Naive thymus-derived CD4-positive, alpha-beta T cell (primary cell): ENCODE measurements at regions not wholly inside any gene's neighbourhood (a gene's known extent, or its start where the extent isn't known, plus 50 kb on each side); places are given as distances from the start of the nearest gene placed in this dataset.
"Not testable (repeated sequence)": the region's sequence is repeated elsewhere in the genome, so short reads cannot be mapped to it uniquely, and the experiment has no call there.

Source experiments
- ATAC-seq: fragments of 150-1000 bp; cut with Tn5 transposase; 2 replicates; pipeline ENCODE4 v1.10.0; 2021; ENCODE audit warnings: mild to moderate bottlenecking, moderate library complexity
- CTCF ChIA-PET: fragments of 350-600 bp; sonication (Branson Sonifier 250); formaldehyde crosslinking; loops from one replicate; lab custom pipeline; 2021; ENCODE audit warnings: antibody characterized with exemption; lab: Charles Lee
- POLR2A ChIA-PET: fragments of 350-600 bp; sonication (Branson Sonifier 250); formaldehyde crosslinking; loops from one replicate; lab custom pipeline; 2021; ENCODE audit warnings: antibody characterized with exemption, inconsistent platforms; lab: Charles Lee
- DNase-seq, 9 donors: peaks; one replicate each; pipeline versions ENCODE4 v3.0.0 to v3.0.0-alpha.2; 2020 to 2022; ENCODE audit warnings: mixed read lengths in 1 of 9
- H3K27ac ChIP-seq: one replicate; pipeline ENCODE4 v1.7.0; 2013; ENCODE audit warnings: mild to moderate bottlenecking, low read depth, low read length, moderate library complexity
- H3K27me3 ChIP-seq, 2 donors: one replicate each; pipeline ENCODE4 v1.7.0; 2013; ENCODE audit warnings: low read length in 2 of 2, mild to moderate bottlenecking in 2 of 2, moderate library complexity in 2 of 2; ENCODE audit not compliant: control insufficient read depth in 2 of 2, insufficient read depth in 2 of 2
- H3K36me3 ChIP-seq, 3 experiments: 1 replicate in 2 of 3; 2 replicates in 1 of 3; pipeline ENCODE4 v1.7.0; 2013; ENCODE audit warnings: low read length in 3 of 3, mild to moderate bottlenecking in 3 of 3, moderate library complexity in 1 of 3; ENCODE audit not compliant: insufficient read depth in 3 of 3, control insufficient read depth in 2 of 3
- H3K4me1 ChIP-seq, 2 donors: one replicate each; pipeline ENCODE4 v1.7.0; 2013; ENCODE audit warnings: low read length in 2 of 2, mild to moderate bottlenecking in 2 of 2, moderate library complexity in 1 of 2; ENCODE audit not compliant: control insufficient read depth in 2 of 2, insufficient read depth in 2 of 2
- H3K4me3 ChIP-seq: 2 replicates; pipeline ENCODE4 v1.7.0; 2013; ENCODE audit warnings: mild to moderate bottlenecking, low read length
- H3K9me3 ChIP-seq, 3 experiments: 1 replicate in 2 of 3; 2 replicates in 1 of 3; pipeline ENCODE4 v1.7.0; 2013; ENCODE audit warnings: low read length in 3 of 3; ENCODE audit not compliant: control insufficient read depth in 2 of 3
- H3K27ac Mint-ChIP-seq, 9 donors: one replicate each; pipeline ENCODE4 v1.8.0; 2020 to 2022; ENCODE audit warnings: mixed read lengths in 9 of 9, mild to moderate bottlenecking in 8 of 9, moderate library complexity in 5 of 9, inconsistent platforms in 2 of 9
- H3K27me3 Mint-ChIP-seq, 5 donors: one replicate each; pipeline ENCODE4 v1.8.0; 2021 to 2022; ENCODE audit warnings: mixed read lengths in 5 of 5, mild to moderate bottlenecking in 1 of 5
- H3K36me3 Mint-ChIP-seq, 5 donors: one replicate each; pipeline ENCODE4 v1.8.0; 2020 to 2022; ENCODE audit warnings: mixed read lengths in 5 of 5, mild to moderate bottlenecking in 3 of 5, inconsistent platforms in 1 of 5
- H3K4me1 Mint-ChIP-seq, 7 donors: one replicate each; pipeline ENCODE4 v1.8.0; 2020 to 2022; ENCODE audit warnings: mixed read lengths in 7 of 7, mild to moderate bottlenecking in 3 of 7, inconsistent platforms in 1 of 7
- H3K4me3 Mint-ChIP-seq, 10 donors: one replicate each; pipeline ENCODE4 v1.8.0; 2020 to 2022; ENCODE audit warnings: mild to moderate bottlenecking in 10 of 10, mixed read lengths in 10 of 10, moderate library complexity in 6 of 10, inconsistent platforms in 2 of 10
- H3K9me3 Mint-ChIP-seq, 11 donors: one replicate each; pipeline ENCODE4 v1.8.0; 2020 to 2022; ENCODE audit warnings: mixed read lengths in 11 of 11, mild to moderate bottlenecking in 4 of 11, inconsistent platforms in 1 of 11, moderate library complexity in 1 of 11
- intact Hi-C, 2 donors: fragments of 100-400 bp; cut with micrococcal nuclease; formaldehyde crosslinking; loops; one replicate each; pipeline ENCODE4 v1.15.1; 2023

DNA sequence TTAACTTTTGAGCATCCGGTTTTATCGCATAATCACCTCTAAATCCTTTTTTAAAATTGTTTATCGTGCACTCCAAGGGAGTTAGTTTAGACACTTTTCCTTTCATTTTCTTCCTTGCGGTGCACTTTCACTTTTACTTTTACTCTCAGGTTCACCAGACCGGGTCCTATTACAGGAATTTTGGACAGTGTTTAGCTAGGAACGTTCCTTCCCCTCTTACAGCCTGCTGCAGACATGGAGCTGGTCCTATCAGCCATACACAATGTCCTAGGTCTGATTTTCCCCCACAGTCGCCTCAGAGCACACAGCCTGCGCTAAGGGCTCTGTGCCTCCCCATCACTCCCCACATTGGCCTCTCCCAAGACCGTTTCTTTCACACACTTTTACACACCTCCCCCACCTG is 103.9 kb downstream of the ALG10 start:
- intact Hi-C loops = loop anchor here in 1 of 2 donors (1.0 kb wide), 1 partner anchor 104 kb away; the partner anchor contains the start of gene ALG10
- DNase-seq (peak in 2 of 9 donors; percentile 6 to 16), ATAC-seq (no peak)
- Histone ChIP-seq H3K4me1 (peaks cover 0 to 5% of the 10 kb centered on the region in 2 donors), H3K9me3 (no peaks in the 10 kb centered on the region), H3K27me3 (no peaks in the 10 kb centered on the region), H3K27ac (no peak overlapping the region), H3K36me3 (no peaks in the 10 kb centered on the region), H3K4me3 (peak overlapping the region; percentile 26)
- H3K4me3 Mint-ChIP-seq = peak overlapping the region; percentile 59 to 85 (median 70)
- ChIA-PET CTCF (interaction anchor here (0.7 kb wide), 1 partner anchor 97 kb away, joined by 3 read pairs; no protein-coding TSS in a partner anchor), POLR2A (no interaction called here)
- peaks cover 16 to 45% (median 23%) of the 10 kb centered on the region in 5 donors for H3K27me3 Mint-ChIP-seq
- peaks cover 8 to 16% (median 10%) of the 10 kb centered on the region in 7 donors for H3K4me1 Mint-ChIP-seq
- peaks cover 0 to 9% (median 0%) of the 10 kb centered on the region in 5 donors for H3K36me3 Mint-ChIP-seq
- H3K27ac Mint-ChIP-seq = peak overlapping the region in 7 of 9 donors; percentile 24 to 88 (median 75)
- peaks cover 0 to 7% (median 0%) of the 10 kb centered on the region in 11 donors for H3K9me3 Mint-ChIP-seq

DNA sequence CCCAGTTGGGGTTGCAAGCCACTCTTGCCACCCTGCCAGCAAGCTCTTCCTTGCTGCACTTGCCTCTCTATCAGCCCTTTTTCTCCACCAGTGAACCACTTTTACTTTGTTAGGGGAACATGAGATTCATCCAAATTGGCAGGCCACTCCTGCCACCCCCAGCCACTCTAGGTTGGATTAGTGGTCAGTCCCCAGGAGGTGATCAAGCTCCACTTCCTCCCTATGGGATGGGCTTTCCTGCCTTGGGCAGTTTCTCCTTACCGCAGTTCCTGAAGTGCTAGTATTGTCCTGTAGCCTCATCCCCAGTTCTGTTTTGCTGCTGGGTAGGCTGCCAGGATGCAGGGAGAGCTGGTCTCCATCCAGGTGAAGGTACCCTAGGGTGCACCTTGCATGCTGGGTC is 104.5 kb downstream of the ALG10 start:
- CTCF ChIA-PET = interaction anchor here (0.7 kb wide), 1 partner anchor 97 kb away, joined by 3 read pairs; no protein-coding TSS in a partner anchor
- intact Hi-C loops = loop anchor here in 1 of 2 donors (1.0 kb wide), 1 partner anchor 105 kb away; the partner anchor contains the start of gene ALG10
- no peak overlapping the region for H3K4me3 ChIP-seq

DNA sequence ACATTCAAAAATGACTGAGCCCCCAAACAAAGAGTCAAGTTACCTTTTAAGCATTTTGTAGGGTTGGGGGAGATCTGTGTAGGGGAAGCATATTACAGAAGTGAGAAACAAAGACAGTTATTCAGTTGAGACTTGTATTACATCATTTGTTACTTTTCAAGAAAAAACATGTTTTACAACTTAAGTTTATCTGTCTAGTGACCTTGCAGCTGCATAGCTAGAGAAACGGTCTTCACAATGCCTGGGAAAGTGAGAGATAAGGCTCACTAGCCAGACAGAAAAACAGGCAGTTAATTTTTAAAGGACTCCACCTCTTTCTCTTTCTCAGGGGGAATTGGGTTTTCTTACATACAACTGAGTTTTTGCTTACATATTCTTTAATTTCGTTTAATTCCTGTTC is 105.1 kb downstream of the ALG10 start:
- CTCF ChIA-PET, H3K27ac ChIP-seq, POLR2A ChIA-PET, H3K36me3 ChIP-seq, H3K4me3 Mint-ChIP-seq, H3K27ac Mint-ChIP-seq, H3K4me1 ChIP-seq, H3K4me3 ChIP-seq, H3K9me3 Mint-ChIP-seq, H3K27me3 ChIP-seq, H3K9me3 ChIP-seq, intact Hi-C loops, DNase-seq, ATAC-seq, H3K36me3 Mint-ChIP-seq: not testable (repeated sequence)
- Mint-ChIP-seq H3K4me1 (peaks cover 8 to 16% (median 10%) of the 10 kb centered on the region in 7 donors), H3K27me3 (peaks cover 16 to 50% (median 27%) of the 10 kb centered on the region in 5 donors)

More for the DNA sequence above, 104.5 kb downstream of the ALG10 start:
- H3K27ac ChIP-seq = no peak overlapping the region
- H3K36me3 ChIP-seq = no peaks in the 10 kb centered on the region
- POLR2A ChIA-PET = no interaction called here
- peak overlapping the region; percentile 59 to 85 (median 70) for H3K4me3 Mint-ChIP-seq
- H3K27ac Mint-ChIP-seq = peak overlapping the region in 6 of 9 donors; percentile 24 to 88 (median 73)
- peaks cover 16 to 48% (median 26%) of the 10 kb centered on the region in 5 donors for H3K27me3 Mint-ChIP-seq
- H3K4me1 ChIP-seq = peaks cover 0 to 5% of the 10 kb centered on the region in 2 donors
- peaks cover 0 to 9% (median 0%) of the 10 kb centered on the region in 5 donors for H3K36me3 Mint-ChIP-seq
- no peak for ATAC-seq
- H3K9me3 Mint-ChIP-seq = peaks cover 0 to 7% (median 0%) of the 10 kb centered on the region in 11 donors
- no peaks in the 10 kb centered on the region for H3K9me3 ChIP-seq
- no peak for DNase-seq
- peaks cover 8 to 16% (median 10%) of the 10 kb centered on the region in 7 donors for H3K4me1 Mint-ChIP-seq
- H3K27me3 ChIP-seq = no peaks in the 10 kb centered on the region

DNA sequence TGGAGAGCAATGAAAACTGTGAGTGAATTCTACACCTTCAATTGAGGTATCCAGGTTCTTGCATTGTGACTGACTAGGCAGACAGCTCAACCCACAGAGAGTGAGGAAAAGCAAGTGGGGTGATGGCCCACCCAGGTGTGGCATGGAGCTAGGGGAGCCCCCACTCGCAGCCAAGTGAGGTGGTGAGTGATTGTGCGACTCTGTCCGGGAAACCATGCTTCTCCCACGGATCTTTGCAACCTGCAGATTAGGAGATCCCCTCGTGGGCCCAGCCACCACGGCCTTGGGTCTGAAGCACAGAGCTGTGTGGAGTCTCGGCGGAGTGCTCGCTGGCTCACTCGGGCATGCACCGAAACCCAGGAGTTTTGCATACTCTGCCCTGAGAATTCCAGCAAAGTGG is 120.1 kb downstream of the ALG10 start:
- Histone ChIP-seq H3K27ac (no peak overlapping the region), H3K9me3 (no peaks in the 10 kb centered on the region), H3K27me3 (no peaks in the 10 kb centered on the region), H3K4me3 (no peak overlapping the region), H3K4me1 (no peaks in the 10 kb centered on the region), H3K36me3 (no peaks in the 10 kb centered on the region)
- CTCF ChIA-PET = no interaction called here
- Mint-ChIP-seq H3K27ac (no peak overlapping the region), H3K4me3 (no peak overlapping the region), H3K36me3 (no peaks in the 10 kb centered on the region), H3K9me3 (peaks cover 0 to 6% (median 0%) of the 10 kb centered on the region in 11 donors), H3K4me1 (no peaks in the 10 kb centered on the region), H3K27me3 (peaks cover 0 to 10% (median 5%) of the 10 kb centered on the region in 5 donors)
- intact Hi-C loops = no loop called here
- no peak for ATAC-seq
- DNase-seq = no peak
- POLR2A ChIA-PET = no interaction called here

DNA sequence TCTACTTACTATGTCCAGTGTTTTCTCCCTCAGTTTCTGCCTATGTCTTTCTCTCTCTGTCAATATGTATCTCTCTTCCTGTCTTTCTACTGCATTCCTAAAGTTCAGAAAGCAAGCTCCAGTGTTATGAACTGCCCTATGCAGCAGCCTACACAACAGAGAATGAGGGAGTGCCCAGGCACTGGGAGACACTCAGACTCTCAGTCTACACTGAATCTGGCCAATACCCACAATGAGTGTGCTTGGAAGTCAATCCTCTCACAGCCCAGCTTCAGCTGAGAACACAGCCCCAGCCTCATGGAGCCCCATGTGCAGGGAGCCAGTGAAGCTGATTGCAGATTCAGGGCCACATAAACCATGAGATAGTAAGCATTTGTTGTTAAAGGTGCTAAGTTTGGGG is 128.7 kb downstream of the ALG10 start:
- CTCF ChIA-PET = no interaction called here

DNA sequence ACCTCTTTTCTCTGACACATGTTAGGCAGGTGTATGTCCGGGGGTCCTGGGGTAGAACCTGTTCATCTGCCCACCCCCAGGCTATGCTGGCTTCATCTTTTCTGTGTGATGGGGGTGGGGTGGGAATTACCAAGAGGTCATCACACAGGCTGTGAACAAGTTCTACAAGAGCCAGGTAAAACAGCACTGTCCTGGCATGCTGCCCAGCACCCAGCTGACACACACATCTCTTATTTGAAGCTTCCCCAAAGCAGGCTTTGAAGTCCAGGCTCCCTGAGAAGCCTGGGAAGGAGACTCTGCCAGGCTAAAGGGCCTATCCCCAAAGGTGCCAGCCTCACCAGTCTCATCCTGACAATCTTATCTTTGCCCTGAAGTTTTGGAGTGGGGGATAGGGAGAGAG is 141.1 kb downstream of the ALG10 start:
- no peak for ATAC-seq

More for the DNA sequence above, 128.7 kb downstream of the ALG10 start:
- Histone ChIP-seq H3K36me3 (no peaks in the 10 kb centered on the region), H3K4me3 (no peak overlapping the region), H3K9me3 (no peaks in the 10 kb centered on the region), H3K4me1 (no peaks in the 10 kb centered on the region), H3K27ac (no peak overlapping the region), H3K27me3 (no peaks in the 10 kb centered on the region)
- no peaks in the 10 kb centered on the region for H3K36me3 Mint-ChIP-seq
- POLR2A ChIA-PET = no interaction called here
- intact Hi-C loops = no loop called here
- H3K4me3 Mint-ChIP-seq = no peak overlapping the region
- H3K27ac Mint-ChIP-seq = no peak overlapping the region
- no peaks in the 10 kb centered on the region for H3K27me3 Mint-ChIP-seq
- H3K4me1 Mint-ChIP-seq = no peaks in the 10 kb centered on the region
- ATAC-seq = no peak
- no peak for DNase-seq
- peaks cover 0 to 2% (median 0%) of the 10 kb centered on the region in 11 donors for H3K9me3 Mint-ChIP-seq

More for the DNA sequence above, 141.1 kb downstream of the ALG10 start:
- no peaks in the 10 kb centered on the region for H3K9me3 ChIP-seq
- H3K4me3 ChIP-seq = no peak overlapping the region
- H3K36me3 ChIP-seq = no peaks in the 10 kb centered on the region
- ChIA-PET CTCF (no interaction called here), POLR2A (no interaction called here)
- Mint-ChIP-seq H3K27ac (no peak overlapping the region), H3K9me3 (no peaks in the 10 kb centered on the region), H3K4me3 (no peak overlapping the region), H3K27me3 (peaks cover 0 to 13% (median 6%) of the 10 kb centered on the region in 5 donors), H3K36me3 (no peaks in the 10 kb centered on the region), H3K4me1 (no peaks in the 10 kb centered on the region)
- H3K4me1 ChIP-seq = no peaks in the 10 kb centered on the region
- no peak overlapping the region for H3K27ac ChIP-seq
- intact Hi-C loops = no loop called here
- DNase-seq = no peak
- H3K27me3 ChIP-seq = no peaks in the 10 kb centered on the region
